WTC11 (cell line): ENCODE measurements at regions not wholly inside any gene's neighbourhood (a gene's known extent, or its start where the extent isn't known, plus 50 kb on each side); places are given as distances from the start of the nearest gene placed in this dataset.

ENCODE experiments used
- ATAC-seq: fragments of 200-7000 bp; cut with Tn5 transposase; 2 replicates; pipeline ENCODE4 v1.10.0; 2021; ENCODE audit warnings: mild to moderate bottlenecking, moderate library complexity
- CTCF ChIA-PET: fragments of 300-600 bp; sonication (Branson Sonifier 250); formaldehyde crosslinking; loops from one replicate; lab custom pipeline; 2021; ENCODE audit warnings: antibody characterized with exemption; lab: Charles Lee
- POLR2A ChIA-PET: fragments of 350-600 bp; sonication (Branson Sonifier 250); formaldehyde crosslinking; loops from one replicate; lab custom pipeline; 2021; ENCODE audit warnings: antibody characterized with exemption; lab: Charles Lee
- DNase-seq: peaks from one replicate; pipeline ENCODE4 v3.0.0; 2021; ENCODE audit warnings: low spot score
- H3K27ac Mint-ChIP-seq: 2 replicates; pipeline ENCODE4 v1.8.0; 2021; ENCODE audit warnings: mixed read lengths
- H3K27me3 Mint-ChIP-seq: 2 replicates; pipeline ENCODE4 v1.8.0; 2021; ENCODE audit warnings: low read depth, mild to moderate bottlenecking, moderate library complexity, mixed read lengths
- H3K36me3 Mint-ChIP-seq: 2 replicates; pipeline ENCODE4 v1.8.0; 2021; ENCODE audit warnings: mixed read lengths
- H3K4me1 Mint-ChIP-seq: 2 replicates; pipeline ENCODE4 v1.8.0; 2022; ENCODE audit warnings: mixed read lengths
- H3K4me3 Mint-ChIP-seq: 2 replicates; pipeline ENCODE4 v1.8.0; 2021; ENCODE audit warnings: mild to moderate bottlenecking, moderate library complexity, mixed read lengths
- H3K9me3 Mint-ChIP-seq: 2 replicates; pipeline ENCODE4 v1.8.0; 2021; ENCODE audit warnings: mixed read lengths
- CBFB ChIP-seq: sonication (generic); formaldehyde crosslinking; IDR thresholded peaks from 2 replicates; pipeline ENCODE4 v1.8.1; 2022; ENCODE audit warnings: mild to moderate bottlenecking, low read depth, missing genetic modification reagents
- E2F5 ChIP-seq: sonication (generic); formaldehyde crosslinking; IDR thresholded peaks from 2 replicates; pipeline ENCODE4 v1.8.1; 2022; ENCODE audit warnings: mild to moderate bottlenecking, moderate library complexity, missing genetic modification reagents
- ESRRA ChIP-seq: sonication (generic); formaldehyde crosslinking; IDR thresholded peaks from 2 replicates; pipeline ENCODE4 v1.8.1; 2022; ENCODE audit warnings: mild to moderate bottlenecking, missing genetic modification reagents, borderline replicate concordance
- HMGA2 ChIP-seq: fragments of 250-450 bp; sonication (Bioruptor Pico); IDR thresholded peaks from 2 replicates; pipeline ENCODE4 v1.4.0; 2021; ENCODE audit warnings: mild to moderate bottlenecking, moderate library complexity
- NFATC4 ChIP-seq: fragments of 250-450 bp; sonication (Bioruptor Pico); IDR thresholded peaks from 2 replicates; pipeline ENCODE4 v1.9.0; 2021; ENCODE audit warnings: mild to moderate bottlenecking
- TCF7 ChIP-seq: sonication (generic); formaldehyde crosslinking; IDR thresholded peaks from 2 replicates; pipeline ENCODE4 v1.8.0; 2022; ENCODE audit warnings: mild to moderate bottlenecking, low read depth, missing genetic modification reagents, moderate library complexity
- ZSCAN18 ChIP-seq: fragments of 250-450 bp; sonication (Bioruptor Pico); IDR thresholded peaks from 2 replicates; pipeline ENCODE4 v2.1.2; 2022; ENCODE audit warnings: mild to moderate bottlenecking, moderate library complexity
- TF ChIP-seq, protein P1 (sequence below): sonication (generic); formaldehyde crosslinking; IDR thresholded peaks from 2 replicates; pipeline ENCODE4 v1.8.0; 2022; ENCODE audit warnings: missing genetic modification reagents
- TF ChIP-seq, protein P2 (sequence below): sonication (generic); formaldehyde crosslinking; IDR thresholded peaks from 2 replicates; pipeline ENCODE4 v1.8.1; 2023; ENCODE audit warnings: mild to moderate bottlenecking, missing genetic modification reagents
- TF ChIP-seq, protein P3 (sequence below): sonication (generic); formaldehyde crosslinking; IDR thresholded peaks from 2 replicates; pipeline ENCODE4 v1.8.1; 2023; ENCODE audit warnings: mild to moderate bottlenecking, moderate library complexity, missing genetic modification reagents
- TF ChIP-seq, protein P4 (sequence below): fragments of 250-450 bp; sonication (Bioruptor Pico); IDR thresholded peaks from 2 replicates; pipeline ENCODE4 v1.8.0; 2021; ENCODE audit warnings: mild to moderate bottlenecking

- no peak overlapping the region for H3K27ac Mint-ChIP-seq
- no peaks in the 10 kb centered on the region for H3K36me3 Mint-ChIP-seq
- ATAC-seq (peak; percentile 41), DNase-seq (no peak)
- TF ChIP-seq HMGA2: no peak
- TF ChIP-seq, protein P1, sequence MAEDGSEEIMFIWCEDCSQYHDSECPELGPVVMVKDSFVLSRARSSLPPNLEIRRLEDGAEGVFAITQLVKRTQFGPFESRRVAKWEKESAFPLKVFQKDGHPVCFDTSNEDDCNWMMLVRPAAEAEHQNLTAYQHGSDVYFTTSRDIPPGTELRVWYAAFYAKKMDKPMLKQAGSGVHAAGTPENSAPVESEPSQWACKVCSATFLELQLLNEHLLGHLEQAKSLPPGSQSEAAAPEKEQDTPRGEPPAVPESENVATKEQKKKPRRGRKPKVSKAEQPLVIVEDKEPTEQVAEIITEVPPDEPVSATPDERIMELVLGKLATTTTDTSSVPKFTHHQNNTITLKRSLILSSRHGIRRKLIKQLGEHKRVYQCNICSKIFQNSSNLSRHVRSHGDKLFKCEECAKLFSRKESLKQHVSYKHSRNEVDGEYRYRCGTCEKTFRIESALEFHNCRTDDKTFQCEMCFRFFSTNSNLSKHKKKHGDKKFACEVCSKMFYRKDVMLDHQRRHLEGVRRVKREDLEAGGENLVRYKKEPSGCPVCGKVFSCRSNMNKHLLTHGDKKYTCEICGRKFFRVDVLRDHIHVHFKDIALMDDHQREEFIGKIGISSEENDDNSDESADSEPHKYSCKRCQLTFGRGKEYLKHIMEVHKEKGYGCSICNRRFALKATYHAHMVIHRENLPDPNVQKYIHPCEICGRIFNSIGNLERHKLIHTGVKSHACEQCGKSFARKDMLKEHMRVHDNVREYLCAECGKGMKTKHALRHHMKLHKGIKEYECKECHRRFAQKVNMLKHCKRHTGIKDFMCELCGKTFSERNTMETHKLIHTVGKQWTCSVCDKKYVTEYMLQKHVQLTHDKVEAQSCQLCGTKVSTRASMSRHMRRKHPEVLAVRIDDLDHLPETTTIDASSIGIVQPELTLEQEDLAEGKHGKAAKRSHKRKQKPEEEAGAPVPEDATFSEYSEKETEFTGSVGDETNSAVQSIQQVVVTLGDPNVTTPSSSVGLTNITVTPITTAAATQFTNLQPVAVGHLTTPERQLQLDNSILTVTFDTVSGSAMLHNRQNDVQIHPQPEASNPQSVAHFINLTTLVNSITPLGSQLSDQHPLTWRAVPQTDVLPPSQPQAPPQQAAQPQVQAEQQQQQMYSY (CRISPR knock-in tag): peak; percentile 79
- H3K27me3 Mint-ChIP-seq: no peaks in the 10 kb centered on the region; the same call in 1 of the 2 replicates
- peaks cover 17% of the 10 kb centered on the region for H3K4me1 Mint-ChIP-seq
- H3K4me3 Mint-ChIP-seq: no peak overlapping the region
- peaks cover 7% of the 10 kb centered on the region; the same call in 1 of the 2 replicates for H3K9me3 Mint-ChIP-seq
- ChIA-PET POLR2A (no interaction called here), CTCF (interaction anchor here (1.1 to 1.3 kb wide), 2 partner anchors 43 to 436 kb away, joined by 3 to 4 read pairs; no protein-coding TSS in a partner anchor)
Measured at GRCh38 chr3:72310419-72311380, 525.8 kb upstream of the PROK2 start.

DNA sequence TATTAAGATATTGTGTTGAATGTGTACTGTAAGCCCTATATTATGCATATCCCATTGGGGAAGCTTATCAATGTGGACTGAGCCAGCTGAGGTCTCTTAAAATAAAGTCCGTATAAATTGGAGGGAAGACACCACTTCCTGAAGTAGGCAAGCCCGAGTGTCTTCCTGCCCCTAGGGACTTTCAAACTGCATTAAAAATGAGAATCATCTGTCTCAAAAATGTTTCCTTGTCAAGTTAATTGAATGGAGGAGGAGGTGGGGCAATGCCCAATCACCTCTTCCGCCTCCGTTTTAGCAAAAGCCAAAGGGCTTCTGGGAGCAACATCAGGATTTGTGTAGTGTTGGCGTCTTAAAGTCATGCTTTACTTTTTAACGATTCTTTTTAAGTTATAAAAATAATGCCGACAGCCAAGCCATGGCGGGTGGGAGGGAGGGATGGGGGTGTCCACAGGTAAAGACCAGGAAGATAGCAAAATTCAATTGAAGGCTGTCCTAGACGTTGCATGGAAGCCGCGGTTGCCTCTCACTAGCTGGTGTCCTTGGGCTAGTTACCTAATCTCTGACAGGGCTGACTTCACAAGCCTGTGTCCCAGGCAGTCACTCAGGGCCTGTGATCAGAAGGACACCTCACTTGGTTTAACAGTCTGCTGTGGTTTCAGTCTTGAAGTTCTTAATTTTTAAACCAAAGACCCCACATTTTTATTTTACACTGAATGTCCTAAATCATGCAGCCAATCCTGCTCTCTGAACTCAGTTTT lies 524.9 kb upstream of the PROK2 start:
- TF ChIP-seq, protein P2, sequence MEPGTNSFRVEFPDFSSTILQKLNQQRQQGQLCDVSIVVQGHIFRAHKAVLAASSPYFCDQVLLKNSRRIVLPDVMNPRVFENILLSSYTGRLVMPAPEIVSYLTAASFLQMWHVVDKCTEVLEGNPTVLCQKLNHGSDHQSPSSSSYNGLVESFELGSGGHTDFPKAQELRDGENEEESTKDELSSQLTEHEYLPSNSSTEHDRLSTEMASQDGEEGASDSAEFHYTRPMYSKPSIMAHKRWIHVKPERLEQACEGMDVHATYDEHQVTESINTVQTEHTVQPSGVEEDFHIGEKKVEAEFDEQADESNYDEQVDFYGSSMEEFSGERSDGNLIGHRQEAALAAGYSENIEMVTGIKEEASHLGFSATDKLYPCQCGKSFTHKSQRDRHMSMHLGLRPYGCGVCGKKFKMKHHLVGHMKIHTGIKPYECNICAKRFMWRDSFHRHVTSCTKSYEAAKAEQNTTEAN (CRISPR knock-in tag): no peak
- no peak for TF ChIP-seq ESRRA
- TF ChIP-seq TCF7: no peak
- TF ChIP-seq, protein P3, sequence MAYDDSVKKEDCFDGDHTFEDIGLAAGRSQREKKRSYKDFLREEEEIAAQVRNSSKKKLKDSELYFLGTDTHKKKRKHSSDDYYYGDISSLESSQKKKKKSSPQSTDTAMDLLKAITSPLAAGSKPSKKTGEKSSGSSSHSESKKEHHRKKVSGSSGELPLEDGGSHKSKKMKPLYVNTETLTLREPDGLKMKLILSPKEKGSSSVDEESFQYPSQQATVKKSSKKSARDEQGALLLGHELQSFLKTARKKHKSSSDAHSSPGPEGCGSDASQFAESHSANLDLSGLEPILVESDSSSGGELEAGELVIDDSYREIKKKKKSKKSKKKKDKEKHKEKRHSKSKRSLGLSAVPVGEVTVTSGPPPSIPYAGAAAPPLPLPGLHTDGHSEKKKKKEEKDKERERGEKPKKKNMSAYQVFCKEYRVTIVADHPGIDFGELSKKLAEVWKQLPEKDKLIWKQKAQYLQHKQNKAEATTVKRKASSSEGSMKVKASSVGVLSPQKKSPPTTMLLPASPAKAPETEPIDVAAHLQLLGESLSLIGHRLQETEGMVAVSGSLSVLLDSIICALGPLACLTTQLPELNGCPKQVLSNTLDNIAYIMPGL (CRISPR knock-in tag): no peak
- no peak for TF ChIP-seq NFATC4 (CRISPR knock-in tag)
- no peak for TF ChIP-seq ZSCAN18
- no peak for TF ChIP-seq CBFB
- no peak for TF ChIP-seq E2F5
- TF ChIP-seq, protein P4, sequence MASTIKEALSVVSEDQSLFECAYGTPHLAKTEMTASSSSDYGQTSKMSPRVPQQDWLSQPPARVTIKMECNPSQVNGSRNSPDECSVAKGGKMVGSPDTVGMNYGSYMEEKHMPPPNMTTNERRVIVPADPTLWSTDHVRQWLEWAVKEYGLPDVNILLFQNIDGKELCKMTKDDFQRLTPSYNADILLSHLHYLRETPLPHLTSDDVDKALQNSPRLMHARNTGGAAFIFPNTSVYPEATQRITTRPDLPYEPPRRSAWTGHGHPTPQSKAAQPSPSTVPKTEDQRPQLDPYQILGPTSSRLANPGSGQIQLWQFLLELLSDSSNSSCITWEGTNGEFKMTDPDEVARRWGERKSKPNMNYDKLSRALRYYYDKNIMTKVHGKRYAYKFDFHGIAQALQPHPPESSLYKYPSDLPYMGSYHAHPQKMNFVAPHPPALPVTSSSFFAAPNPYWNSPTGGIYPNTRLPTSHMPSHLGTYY (CRISPR knock-in tag): no peak
- DNase-seq: no peak
- Mint-ChIP-seq H3K27ac (no peak overlapping the region), H3K4me1 (peaks cover 19% of the 10 kb centered on the region), H3K36me3 (no peaks in the 10 kb centered on the region), H3K27me3 (peaks cover under 1% of the 10 kb centered on the region; the same call in 1 of the 2 replicates), H3K4me3 (no peak overlapping the region), H3K9me3 (peaks cover 7% of the 10 kb centered on the region; the same call in 1 of the 2 replicates)
- no peak for ATAC-seq
- ChIA-PET POLR2A (no interaction called here), CTCF (interaction anchor here (1.1 kb wide), 1 partner anchor 43 kb away, joined by 4 read pairs; no protein-coding TSS in a partner anchor)
